Liver (tissue), 8 donors: ENCODE measurements at regions not wholly inside any gene's neighbourhood (a gene's known extent, or its start where the extent isn't known, plus 50 kb on each side); places are given as distances from the start of the nearest gene placed in this dataset.

ENCODE experiments used
- DNase-seq: peaks from one replicate; pipeline ENCODE4 v3.0.0-alpha.2; 2017; ENCODE audit warnings: low spot score
- H3K27ac ChIP-seq, 2 donors: one replicate each; pipeline ENCODE4 v1.7.0; 2013; ENCODE audit warnings: inconsistent platforms in 2 of 2, low read length in 2 of 2, control low read depth in 1 of 2, low read depth in 1 of 2, mild to moderate bottlenecking in 1 of 2
- H3K27me3 ChIP-seq, 4 donors: one replicate each; pipeline versions ENCODE4 v1.6.1 to v1.7.0; 2013; ENCODE audit warnings: low read length in 3 of 4, inconsistent platforms in 1 of 4, mild to moderate bottlenecking in 1 of 4, moderate library complexity in 1 of 4; ENCODE audit not compliant: control insufficient read depth in 4 of 4, insufficient read depth in 4 of 4
- H3K36me3 ChIP-seq, 4 donors: one replicate each; pipeline versions ENCODE4 v1.6.1 to v1.7.0; 2013; ENCODE audit warnings: low read length in 3 of 4, mild to moderate bottlenecking in 3 of 4, low read depth in 1 of 4, moderate library complexity in 1 of 4; ENCODE audit not compliant: control insufficient read depth in 4 of 4, insufficient read depth in 3 of 4
- H3K4me1 ChIP-seq, 4 donors: one replicate each; pipeline versions ENCODE4 v1.6.1 to v1.7.0; 2013; ENCODE audit warnings: low read length in 3 of 4, mild to moderate bottlenecking in 3 of 4, moderate library complexity in 1 of 4; ENCODE audit not compliant: control insufficient read depth in 4 of 4, insufficient read depth in 4 of 4
- H3K4me3 ChIP-seq, 3 donors: one replicate each; pipeline versions ENCODE4 v1.6.1 to v1.7.0; 2013; ENCODE audit warnings: low read length in 3 of 3, control low read depth in 1 of 3, low read depth in 1 of 3, mild to moderate bottlenecking in 1 of 3
- H3K9ac ChIP-seq, 2 donors: one replicate each; pipeline ENCODE4 v1.7.0; 2013; ENCODE audit warnings: low read length in 2 of 2, mild to moderate bottlenecking in 2 of 2, moderate library complexity in 2 of 2, control low read depth in 1 of 2, low read depth in 1 of 2
- H3K9me3 ChIP-seq, 4 donors: one replicate each; pipeline versions ENCODE4 v1.6.1 to v1.7.0; 2013; ENCODE audit warnings: low read length in 3 of 4; ENCODE audit not compliant: control insufficient read depth in 4 of 4
- ATF3 ChIP-seq: IDR thresholded peaks from 2 replicates; pipeline ENCODE4 v1.6.1; 2016; ENCODE audit warnings: antibody characterized with exemption
- CTCF ChIP-seq: fragments of 150-350 bp; IDR thresholded peaks from 2 replicates; pipeline ENCODE4 v1.5.1; 2017; ENCODE audit warnings: improper control_type of control experiment, low read depth, low read length; ENCODE audit not compliant: missing input control
- EGR1 ChIP-seq, 2 donors: IDR thresholded peaks; 2 replicates each; pipeline ENCODE4 v1.6.1; 2016 to 2018; ENCODE audit warnings: antibody characterized with exemption in 2 of 2, low read depth in 2 of 2
- FOXA1 ChIP-seq: IDR thresholded peaks from 2 replicates; pipeline ENCODE4 v1.6.1; 2016; ENCODE audit warnings: antibody characterized with exemption
- FOXA2 ChIP-seq: IDR thresholded peaks from 2 replicates; pipeline ENCODE4 v1.6.1; 2016; ENCODE audit warnings: antibody characterized with exemption
- GABPA ChIP-seq, 2 donors: IDR thresholded peaks in 1 of 2; conservative IDR thresholded peaks in 1 of 2; 2 replicates each; pipeline ENCODE4 v1.6.1; 2016; ENCODE audit warnings: antibody characterized with exemption in 2 of 2, mild to moderate bottlenecking in 1 of 2, moderate library complexity in 1 of 2
- HNF4A ChIP-seq, 2 donors: conservative IDR thresholded peaks; 2 replicates each; pipeline ENCODE4 v1.6.1; 2016; ENCODE audit warnings: antibody characterized with exemption in 2 of 2, mild to moderate bottlenecking in 2 of 2
- HNF4G ChIP-seq: IDR thresholded peaks from 2 replicates; pipeline ENCODE4 v1.6.1; 2016; ENCODE audit warnings: antibody characterized with exemption
- JUND ChIP-seq, 2 donors: IDR thresholded peaks; 2 replicates each; pipeline ENCODE4 v1.6.1; 2016; ENCODE audit warnings: antibody characterized with exemption in 2 of 2
- MAX ChIP-seq: IDR thresholded peaks from 2 replicates; pipeline ENCODE4 v1.6.1; 2016; ENCODE audit warnings: antibody characterized with exemption
- NR2F2 ChIP-seq: IDR thresholded peaks from 2 replicates; pipeline ENCODE4 v1.6.1; 2016; ENCODE audit warnings: antibody characterized with exemption
- RAD21 ChIP-seq, 2 donors: IDR thresholded peaks; 2 replicates each; pipeline ENCODE4 v1.6.1; 2016; ENCODE audit warnings: antibody characterized with exemption in 2 of 2, mild to moderate bottlenecking in 2 of 2
- REST ChIP-seq: IDR thresholded peaks from 2 replicates; pipeline ENCODE4 v1.6.1; 2016; ENCODE audit warnings: antibody characterized with exemption, mild to moderate bottlenecking
- RXRA ChIP-seq, 2 donors: IDR thresholded peaks; 2 replicates each; pipeline ENCODE4 v1.6.1; 2017 to 2018; ENCODE audit warnings: antibody characterized with exemption in 2 of 2, mild to moderate bottlenecking in 1 of 2
- SP1 ChIP-seq: IDR thresholded peaks from 2 replicates; pipeline ENCODE4 v1.6.1; 2018; ENCODE audit warnings: antibody characterized with exemption, mild to moderate bottlenecking
- TAF1 ChIP-seq: conservative IDR thresholded peaks from 2 replicates; pipeline ENCODE4 v1.6.1; 2016; ENCODE audit warnings: antibody characterized with exemption, mild to moderate bottlenecking
- YY1 ChIP-seq: IDR thresholded peaks from 2 replicates; pipeline ENCODE4 v1.6.1; 2016; ENCODE audit warnings: antibody characterized with exemption, mild to moderate bottlenecking
- ZBTB33 ChIP-seq: IDR thresholded peaks from 2 replicates; pipeline ENCODE4 v1.6.1; 2016; ENCODE audit warnings: antibody characterized with exemption
- WGBS: extraction: QIAGEN DNeasy Blood & Tissue Kit; methylation state at CpG from one replicate; pipeline ENCODE4 v1.1.7; 2013; 5-methylcytosine and 5-hydroxymethylcytosine counted together
- donor health status: healthy.
- donor health status: healthy.
- donor health status: healthy.
- donor health status: healthy.
- donor health status: healthy.

- WGBS = 25% methylated on average over 7 of the region's 7 CpGs
- no peak overlapping the region for H3K27ac ChIP-seq
- no peaks in the 10 kb centered on the region for H3K36me3 ChIP-seq
- H3K27me3 ChIP-seq = peaks cover 0 to 13% (median 4%) of the 10 kb centered on the region in 4 donors
- no peak for TF ChIP-seq ATF3
- TF ChIP-seq YY1 = no peak
- TF ChIP-seq HNF4A (conservative IDR thresholded peaks at IDR 0.05) = no peak
- no peak for TF ChIP-seq TAF1
- no peak for TF ChIP-seq JUND (IDR thresholded peaks at IDR 0.05)
- no peak for TF ChIP-seq MAX
- no peak for TF ChIP-seq REST
- no peak for TF ChIP-seq RAD21 (IDR thresholded peaks at IDR 0.05)
- no peak for TF ChIP-seq ZBTB33
- no peak for TF ChIP-seq CTCF
- TF ChIP-seq HNF4G = no peak
- no peak for TF ChIP-seq SP1
- no peak for TF ChIP-seq RXRA (IDR thresholded peaks at IDR 0.05)
- TF ChIP-seq NR2F2 = no peak
- no peak for TF ChIP-seq FOXA1
- TF ChIP-seq EGR1 (IDR thresholded peaks at IDR 0.05; ENCODE audit: low read depth in 2 of 2) = no peak
- TF ChIP-seq GABPA (IDR thresholded peaks at IDR 0.05 in 1 of 2, conservative IDR thresholded peaks at IDR 0.05 in 1 of 2) = no peak
- no peak for TF ChIP-seq FOXA2
- H3K9me3 ChIP-seq = no peaks in the 10 kb centered on the region
- no peaks in the 10 kb centered on the region for H3K4me1 ChIP-seq
- no peak overlapping the region for H3K4me3 ChIP-seq
- no peak for DNase-seq
- no peak overlapping the region for H3K9ac ChIP-seq
Measured at GRCh38 chr22:27298332-27298731, 503.2 kb downstream of the MN1 start.

- Histone ChIP-seq H3K4me1 (no peaks in the 10 kb centered on the region), H3K36me3 (no peaks in the 10 kb centered on the region), H3K9ac (no peak overlapping the region), H3K9me3 (no peaks in the 10 kb centered on the region), H3K27me3 (peaks cover 0 to 13% (median 4%) of the 10 kb centered on the region in 4 donors), H3K4me3 (no peak overlapping the region), H3K27ac (no peak overlapping the region)
- no peak for TF ChIP-seq HNF4A (conservative IDR thresholded peaks at IDR 0.05)
- no peak for TF ChIP-seq JUND (IDR thresholded peaks at IDR 0.05)
- TF ChIP-seq FOXA2 = no peak
- TF ChIP-seq ZBTB33 = no peak
- no peak for TF ChIP-seq TAF1
- no peak for TF ChIP-seq EGR1 (IDR thresholded peaks at IDR 0.05; ENCODE audit: low read depth in 2 of 2)
- TF ChIP-seq NR2F2 = no peak
- no peak for TF ChIP-seq ATF3
- no peak for DNase-seq
- WGBS = 44% methylated on average over 4 of the region's 4 CpGs
Measured at GRCh38 chr22:27298742-27299141, 502.8 kb downstream of the MN1 start.
